GM19351 (cell line): ENCODE measurements at regions not wholly inside any gene's neighbourhood (a gene's known extent, or its start where the extent isn't known, plus 50 kb on each side); places are given as distances from the start of the nearest gene placed in this dataset.
"Not testable (repeated sequence)": the region's sequence is repeated elsewhere in the genome, so short reads cannot be mapped to it uniquely, and the experiment has no call there.

Experiments used
- ATAC-seq: cut with Tn5 transposase; IDR thresholded peaks from one replicate; pipeline ENCODE4 v1.9.1; 2021; ENCODE audit warnings: mild to moderate bottlenecking, moderate library complexity; ENCODE audit not compliant: unreplicated experiment

DNA sequence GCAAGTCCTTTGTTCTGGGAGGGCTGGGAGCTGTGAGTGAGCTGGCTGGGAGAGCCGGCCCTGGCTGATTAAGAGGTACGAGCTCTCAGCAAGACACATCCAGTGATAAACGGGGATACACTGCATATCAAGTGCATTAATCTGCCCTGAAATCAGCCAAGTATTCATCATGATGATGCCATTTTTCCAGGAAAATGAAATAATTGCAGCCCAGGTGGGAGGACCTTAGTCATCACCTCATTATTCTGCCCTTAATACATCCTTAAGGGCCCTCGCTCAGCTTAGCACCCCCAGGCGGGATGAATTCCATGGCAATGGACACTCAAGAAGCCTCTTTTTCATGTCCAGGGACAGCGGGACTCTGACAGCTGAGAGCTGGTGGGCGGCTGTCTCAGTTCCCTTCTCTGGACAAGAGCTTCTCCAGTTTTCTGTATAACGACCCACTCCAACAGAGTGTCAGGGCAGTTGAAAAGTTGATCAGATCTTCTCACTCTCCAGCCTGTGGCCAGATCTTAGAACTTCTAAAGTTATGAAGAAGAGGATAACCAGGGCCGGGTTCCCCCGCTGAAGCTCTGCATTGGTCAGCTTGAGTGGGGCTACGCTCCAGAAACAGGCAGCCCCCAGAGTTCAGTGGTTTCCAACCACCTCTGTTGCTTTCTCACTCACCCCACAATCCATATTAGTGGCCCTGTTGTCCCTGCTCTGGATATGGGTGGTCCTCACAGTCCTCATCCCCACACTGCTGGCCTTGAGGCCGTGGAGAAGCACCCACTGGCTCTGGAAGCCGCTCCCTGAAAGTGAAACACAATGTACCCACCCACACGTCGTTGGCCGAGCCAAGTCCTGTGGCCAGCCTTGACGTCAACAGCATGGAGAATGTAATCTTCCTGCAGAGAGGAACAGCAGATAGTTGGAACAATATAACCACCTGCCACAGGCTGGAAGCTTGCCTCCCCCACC is 306.2 kb upstream of the DIO3 start:
- no peak for ATAC-seq

DNA sequence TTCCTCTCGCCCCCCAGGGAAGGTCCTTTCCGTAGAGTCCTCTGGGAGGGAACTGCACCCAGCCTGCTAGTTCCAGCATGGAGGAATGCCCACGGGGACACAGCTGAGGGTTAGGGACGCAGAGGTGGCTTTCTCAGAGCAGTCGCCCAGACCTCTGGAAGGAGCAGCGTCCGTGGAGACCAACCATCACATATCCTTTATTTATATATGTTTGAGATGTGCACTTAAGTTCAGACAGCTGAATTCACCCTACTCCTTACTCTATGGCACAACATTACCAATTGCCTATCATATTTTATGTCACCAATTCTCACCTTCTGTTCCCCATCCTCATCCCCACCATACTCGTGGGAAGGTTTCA is 305.6 kb upstream of the DIO3 start:
- no peak for ATAC-seq

DNA sequence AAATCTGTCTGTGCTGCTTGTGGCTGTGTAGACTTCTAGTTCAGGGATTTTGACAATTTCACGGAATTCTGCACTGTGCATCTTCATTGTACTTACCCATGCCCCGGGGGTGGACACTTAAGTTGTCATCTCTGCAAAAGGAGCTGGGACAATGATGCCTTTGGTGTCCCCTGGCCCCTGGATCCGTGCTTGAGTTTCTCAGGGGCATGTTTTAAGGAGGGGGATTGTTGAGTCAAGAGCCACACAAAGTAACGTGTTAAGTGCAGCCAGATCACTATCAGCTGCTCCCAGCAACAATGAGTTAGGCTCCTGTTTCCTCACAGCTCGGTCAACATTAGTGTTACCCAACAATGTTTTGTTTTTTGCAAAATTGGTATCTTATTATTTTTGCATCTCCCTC is 305.0 kb upstream of the DIO3 start:
- no peak for ATAC-seq

DNA sequence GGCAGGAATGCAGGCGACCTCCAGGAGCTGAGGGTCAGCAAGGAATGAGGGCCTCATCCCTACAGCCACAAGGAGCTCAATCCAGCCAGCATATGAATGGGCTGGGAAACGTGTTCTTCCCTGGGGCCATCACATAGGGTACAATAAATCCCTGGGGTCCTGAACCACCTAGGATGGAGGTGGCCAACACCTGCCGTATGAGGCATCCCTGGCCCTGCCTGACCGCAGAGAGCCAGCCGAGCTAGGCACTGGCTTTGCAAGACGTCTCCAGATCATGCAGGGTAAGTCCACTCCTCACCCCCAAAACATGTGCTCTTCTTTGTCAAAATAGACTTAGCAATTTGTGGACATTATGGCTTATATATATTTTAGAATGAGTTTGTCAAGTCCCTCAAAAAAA is 303.7 kb upstream of the DIO3 start:
- no peak for ATAC-seq

DNA sequence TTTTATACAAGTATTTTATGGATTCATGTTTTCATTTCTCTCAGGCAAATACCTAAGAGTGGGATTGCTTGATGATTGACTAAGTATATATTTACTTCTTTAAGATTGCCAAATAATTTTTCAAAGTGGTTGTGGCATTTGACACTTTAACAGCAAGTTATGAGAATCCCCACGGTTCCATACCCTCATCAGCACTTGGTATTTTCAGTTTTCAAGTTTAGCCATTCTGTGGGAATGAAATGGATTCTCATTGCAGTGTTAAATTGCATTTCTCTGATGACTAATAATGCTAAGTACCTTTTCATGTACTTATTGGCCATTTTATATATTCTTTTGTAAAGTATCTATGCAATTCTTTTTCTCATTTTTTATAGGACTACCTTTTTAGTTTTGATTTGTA is 301.5 kb upstream of the DIO3 start:
- ATAC-seq = no peak

DNA sequence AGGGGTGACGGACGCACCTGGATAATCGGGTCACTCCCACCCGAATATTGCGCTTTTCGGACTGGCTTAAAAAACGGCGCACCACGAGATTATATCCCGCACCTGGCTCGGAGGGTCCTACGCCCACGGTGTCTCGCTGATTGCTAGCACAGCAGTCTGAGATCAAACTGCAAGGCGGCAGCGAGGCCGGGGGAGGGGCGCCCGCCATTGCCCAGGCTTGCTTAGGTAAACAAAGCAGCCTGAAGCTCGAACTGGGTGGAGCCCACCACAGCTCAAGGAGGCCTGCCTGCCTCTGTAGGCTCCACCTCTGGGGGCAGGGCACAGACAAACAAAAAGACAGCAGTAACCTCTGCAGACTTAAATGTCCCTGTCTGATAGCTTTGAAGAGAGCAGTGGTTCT is 294.9 kb upstream of the DIO3 start:
- ATAC-seq = not testable (repeated sequence)

DNA sequence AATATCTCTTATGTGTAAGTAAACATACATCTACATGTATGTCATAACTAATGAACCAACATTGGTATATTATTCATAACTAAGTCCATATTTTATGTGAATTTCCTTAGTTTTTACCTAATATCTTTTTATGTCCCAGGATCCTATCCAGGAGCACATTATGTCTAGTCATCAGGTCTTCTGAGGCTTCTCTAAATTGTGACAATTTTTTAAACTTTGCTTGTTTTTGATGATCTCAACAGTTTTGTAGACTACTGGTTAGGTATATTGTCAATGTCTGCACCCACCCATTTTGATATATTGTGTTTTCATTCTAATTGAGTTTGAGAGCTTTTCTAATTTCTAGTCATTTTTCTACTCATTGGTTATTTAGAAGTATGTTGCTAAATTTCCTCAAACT is 288.2 kb upstream of the DIO3 start:
- no peak for ATAC-seq

DNA sequence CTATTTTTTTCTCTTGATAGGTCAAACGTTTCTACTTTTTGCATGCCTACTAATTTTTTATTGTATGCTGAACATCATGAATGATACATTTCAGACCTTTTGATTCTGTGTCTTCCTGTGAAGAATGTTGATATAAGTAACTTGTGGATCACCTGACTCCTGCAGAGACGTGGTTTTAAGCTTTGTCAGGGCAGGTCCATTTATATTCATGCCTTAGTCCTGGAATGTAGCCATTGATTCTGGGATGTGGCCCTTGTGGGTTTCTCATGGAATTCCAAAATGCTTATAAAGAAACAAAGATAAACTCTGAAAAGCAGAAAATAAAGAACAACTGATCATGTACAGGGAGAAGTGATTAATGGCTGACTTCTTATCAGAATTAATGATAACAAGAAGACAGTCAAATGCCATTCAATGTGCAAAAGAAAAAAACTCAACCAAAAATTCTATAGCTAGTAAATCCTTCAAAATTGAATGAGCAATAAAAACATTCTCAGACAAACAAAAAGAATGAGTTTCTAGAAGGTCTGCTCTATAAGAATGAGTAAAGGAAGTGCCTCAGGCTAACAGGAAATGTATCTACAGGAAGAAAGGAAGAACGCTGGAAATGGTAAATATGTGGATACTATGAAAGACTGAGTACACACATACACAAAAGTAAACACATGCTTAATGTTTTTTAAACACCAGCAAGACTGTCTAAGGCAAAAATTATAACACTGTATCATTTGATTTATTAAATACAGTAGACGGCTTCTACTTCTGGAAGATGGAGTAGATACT is 284.8 kb upstream of the DIO3 start:
- no peak for ATAC-seq

DNA sequence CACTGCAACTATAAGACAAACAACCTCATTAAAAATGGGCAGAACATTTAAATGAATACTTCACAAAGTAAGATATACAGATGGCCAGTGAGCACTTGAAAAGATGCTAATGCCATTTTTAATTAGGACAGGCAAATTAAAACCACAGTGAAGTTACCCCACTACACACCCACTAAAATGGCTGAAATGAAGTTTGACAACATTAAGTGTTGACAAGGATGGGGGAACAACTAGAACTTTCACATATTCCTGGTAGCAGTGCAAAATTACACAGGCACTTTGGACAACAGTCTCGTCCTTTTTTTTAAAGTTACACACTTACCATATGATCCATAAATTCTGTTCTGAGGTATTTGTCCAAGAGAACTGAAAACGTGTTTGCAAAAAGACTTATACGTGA is 278.9 kb upstream of the DIO3 start:
- no peak for ATAC-seq

DNA sequence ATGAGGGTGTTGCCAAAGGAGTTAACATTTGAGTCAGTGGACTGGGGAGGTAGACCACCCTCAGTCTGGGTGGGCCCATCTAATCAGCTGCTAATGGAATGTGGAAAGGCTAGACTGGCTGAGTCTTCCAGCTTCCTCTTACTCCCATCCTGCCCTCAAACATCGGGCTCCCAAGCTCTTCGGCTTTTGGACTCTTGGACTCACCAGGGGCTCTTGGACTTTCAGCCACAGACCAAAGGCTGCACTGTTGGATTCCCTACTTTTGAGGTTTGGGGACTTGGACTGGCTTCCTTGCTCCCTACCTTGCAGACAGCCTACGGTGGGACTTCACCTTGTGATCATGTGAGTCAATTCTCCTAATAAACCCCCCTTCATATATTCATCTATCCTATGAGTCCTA is 276.6 kb upstream of the DIO3 start:
- ATAC-seq = no peak

DNA sequence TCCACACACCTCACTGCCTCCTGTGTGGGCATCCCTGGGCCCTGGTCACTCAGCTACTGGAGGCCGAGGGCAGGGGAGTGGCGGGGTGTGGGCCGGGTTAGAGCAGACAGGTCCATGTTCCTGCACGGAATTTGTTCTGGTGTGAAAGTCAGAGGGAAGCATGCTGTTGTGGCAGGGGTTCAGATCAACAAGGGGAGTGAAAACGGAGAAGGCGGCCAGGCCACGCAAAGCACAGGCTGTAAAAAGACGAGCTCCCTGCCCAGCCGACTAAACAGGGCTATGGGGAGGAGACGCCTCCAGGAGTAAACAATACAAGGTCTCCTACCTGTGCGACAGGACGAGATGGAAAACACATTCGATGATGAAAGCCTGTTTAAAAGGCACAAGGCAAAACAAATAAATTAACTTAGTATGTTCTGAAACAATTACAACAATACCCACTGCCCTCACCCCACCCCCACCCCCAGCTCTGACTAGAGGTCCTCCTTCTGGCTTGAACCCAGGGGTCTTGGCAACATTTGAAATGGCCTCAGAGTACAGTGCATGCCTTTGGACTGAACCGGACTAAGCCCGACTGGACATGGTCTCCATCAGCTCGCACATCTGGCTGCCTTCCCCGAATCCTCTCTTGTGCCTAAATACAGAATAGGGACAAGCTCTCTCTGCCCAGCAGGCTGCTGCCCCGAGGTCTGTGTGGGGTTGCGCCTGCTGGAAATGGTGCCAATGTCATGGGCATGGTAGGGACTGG is 274.9 kb upstream of the DIO3 start:
- no peak for ATAC-seq

DNA sequence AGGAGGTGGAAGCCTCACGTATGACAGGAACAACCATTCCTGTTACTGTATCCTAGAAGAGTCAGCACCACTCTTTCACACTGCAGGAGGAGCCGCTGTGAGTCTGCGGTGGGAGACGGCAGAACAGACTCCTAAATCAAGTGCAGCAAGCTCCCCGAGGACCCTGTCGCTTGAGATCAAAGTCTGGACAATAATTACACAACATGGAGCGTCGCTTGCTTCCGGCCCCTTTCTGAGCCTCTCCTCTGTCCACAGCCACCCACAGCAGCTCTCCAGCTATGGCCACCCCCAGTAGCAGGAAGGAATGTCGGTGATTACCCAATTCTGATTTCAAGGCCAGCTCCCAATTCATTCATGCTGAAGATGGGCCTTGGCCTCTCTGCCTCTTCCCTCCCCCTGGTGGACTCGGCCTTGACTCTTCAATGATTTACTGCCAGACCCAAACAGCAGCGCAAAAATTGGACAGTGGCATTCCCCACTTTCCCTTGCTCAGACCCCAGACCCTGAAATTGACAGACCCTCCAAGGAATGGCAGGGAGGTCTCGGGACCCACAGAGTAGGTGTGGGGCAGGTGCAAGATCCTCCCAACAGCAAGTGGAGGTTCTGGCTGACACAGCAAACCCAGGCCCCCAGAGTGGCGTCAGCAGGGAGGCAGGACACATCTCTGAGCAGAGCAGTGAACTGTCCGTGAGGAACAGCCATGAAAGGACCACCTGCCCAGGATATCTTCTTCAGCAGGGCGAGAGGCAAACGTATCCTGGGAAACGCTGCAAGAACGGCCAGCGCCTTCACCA is 272.7 kb upstream of the DIO3 start:
- ATAC-seq = no peak

DNA sequence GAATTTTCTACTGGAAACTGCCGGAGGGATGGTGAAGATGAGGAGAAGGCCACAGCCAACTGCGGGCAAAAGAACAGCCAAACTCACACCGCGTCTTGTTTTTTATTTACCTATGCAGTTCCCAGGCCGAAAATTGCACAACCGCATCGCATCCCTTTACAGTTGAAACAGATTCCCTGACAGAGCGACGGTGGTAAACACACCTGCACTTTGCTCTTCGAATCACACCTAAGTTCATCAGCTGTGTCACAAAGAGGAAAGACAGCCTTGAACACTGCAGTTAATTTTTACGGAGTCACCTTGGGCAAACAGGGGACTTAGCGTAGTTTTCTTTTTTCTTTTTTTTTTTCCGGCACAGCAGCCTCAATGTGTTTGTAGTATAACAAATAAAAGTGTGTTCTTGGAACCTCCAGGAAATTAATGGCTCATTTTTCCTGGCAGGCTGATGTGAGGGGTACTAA is 272.0 kb upstream of the DIO3 start:
- ATAC-seq = no peak

DNA sequence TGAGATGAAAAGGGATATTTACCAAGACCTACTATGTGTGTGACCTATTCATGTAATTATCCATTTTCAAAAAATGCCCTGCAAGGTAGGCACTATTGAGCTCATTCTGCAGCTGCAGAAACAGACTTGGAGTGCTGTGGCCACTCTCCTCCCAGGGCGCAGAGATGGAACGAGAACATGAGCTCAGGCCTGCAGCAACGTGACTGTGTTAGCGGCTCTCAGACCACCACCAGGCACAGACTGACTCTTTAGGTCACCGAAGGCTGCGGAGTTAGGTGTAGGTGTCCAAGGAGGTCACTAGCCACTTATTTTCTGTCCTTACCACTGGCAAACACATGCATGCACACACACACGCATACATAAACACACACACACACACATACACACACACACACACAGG is 271.4 kb upstream of the DIO3 start:
- no peak for ATAC-seq

DNA sequence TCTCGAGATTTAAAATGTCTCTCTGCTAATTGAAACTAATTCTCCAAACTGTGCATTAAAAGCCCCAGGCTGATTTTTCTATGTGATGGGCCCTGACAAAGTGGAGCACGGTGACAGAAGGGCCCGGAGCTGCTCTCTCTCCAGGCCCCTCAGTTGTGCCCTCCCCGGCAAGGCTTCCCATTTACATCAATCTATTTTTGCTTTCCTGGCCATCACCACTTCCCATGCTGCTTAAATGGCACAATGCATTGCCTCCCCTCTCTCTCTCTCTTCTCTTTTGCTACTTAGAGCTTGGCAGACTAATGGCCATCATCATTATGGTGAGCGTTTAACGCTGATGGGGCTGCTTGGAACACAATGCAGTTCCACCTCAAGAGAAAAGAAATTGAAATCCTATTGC is 270.7 kb upstream of the DIO3 start:
- no peak for ATAC-seq

DNA sequence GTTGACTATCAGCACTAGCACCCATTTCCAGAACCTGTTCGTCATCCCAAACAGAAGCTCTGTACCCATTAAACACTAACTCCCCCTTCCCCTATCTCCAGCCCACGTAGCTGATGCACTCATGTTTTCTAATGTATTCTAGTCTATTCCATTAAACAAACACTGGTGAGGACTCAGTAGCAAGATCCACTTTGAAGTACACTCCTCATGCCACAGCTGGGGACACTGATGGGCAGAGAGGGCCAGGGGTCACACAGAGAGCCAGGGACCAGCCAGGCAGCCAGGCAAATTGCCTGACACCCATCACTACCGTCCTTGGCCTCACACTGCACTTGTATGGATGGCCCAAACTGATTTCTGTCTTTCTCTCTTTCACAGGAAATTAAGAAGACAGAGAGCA is 269.9 kb upstream of the DIO3 start:
- no peak for ATAC-seq

DNA sequence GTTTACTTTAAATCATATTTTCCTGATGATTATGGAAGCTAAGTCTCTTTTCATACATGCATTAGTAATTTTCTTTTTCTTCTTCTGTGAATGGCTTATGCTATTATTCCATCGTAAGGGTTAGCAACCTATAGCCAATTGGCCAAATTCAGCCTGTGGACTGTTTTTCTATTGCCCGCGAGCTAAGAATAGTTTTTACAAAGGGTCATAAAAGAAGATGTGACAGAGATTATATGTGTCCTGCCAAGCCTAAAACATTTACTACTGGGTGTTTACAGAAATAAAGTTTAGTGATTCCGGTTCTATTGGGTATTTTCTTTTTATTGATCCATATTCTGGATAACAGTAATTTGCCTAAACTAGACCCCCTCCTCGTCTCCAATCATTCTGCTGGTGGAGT is 268.8 kb upstream of the DIO3 start:
- ATAC-seq = no peak

DNA sequence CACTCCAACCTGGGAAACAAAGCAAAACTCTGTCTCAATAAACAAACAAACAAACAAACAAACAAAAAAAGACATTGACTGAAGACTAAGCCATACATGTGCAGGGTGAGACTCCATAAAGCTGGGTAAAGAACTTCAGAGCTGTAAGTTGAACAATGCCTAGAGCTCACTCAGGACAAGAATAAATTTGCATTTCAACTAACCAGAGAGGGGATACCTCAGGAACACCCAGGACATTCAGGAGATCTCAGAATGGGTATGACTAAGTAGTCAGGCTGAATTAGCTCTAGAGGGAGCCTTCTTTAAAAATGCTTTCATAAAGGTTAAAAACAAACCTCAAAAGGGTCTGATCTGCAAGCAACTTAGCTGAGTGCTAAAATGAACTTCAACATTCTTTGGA is 267.7 kb upstream of the DIO3 start:
- no peak for ATAC-seq

DNA sequence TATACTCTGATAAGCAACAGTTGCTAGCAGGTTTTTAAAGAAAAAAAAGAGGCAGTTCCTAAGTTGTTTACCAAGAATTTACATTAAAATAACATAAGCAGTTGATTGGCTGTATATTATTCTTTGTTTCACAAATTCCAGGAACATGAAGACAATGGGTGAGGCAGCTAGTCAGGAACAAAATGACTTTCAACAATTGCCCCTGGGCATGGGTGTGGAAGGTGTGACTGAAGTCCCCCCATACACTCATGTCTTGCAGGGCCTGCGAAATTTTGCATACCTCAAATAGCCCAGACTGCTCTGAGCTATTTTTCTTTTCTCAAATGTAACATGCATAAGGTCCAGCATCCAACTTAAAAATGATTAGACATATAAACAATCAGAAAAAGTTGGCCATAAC is 267.2 kb upstream of the DIO3 start:
- no peak for ATAC-seq

DNA sequence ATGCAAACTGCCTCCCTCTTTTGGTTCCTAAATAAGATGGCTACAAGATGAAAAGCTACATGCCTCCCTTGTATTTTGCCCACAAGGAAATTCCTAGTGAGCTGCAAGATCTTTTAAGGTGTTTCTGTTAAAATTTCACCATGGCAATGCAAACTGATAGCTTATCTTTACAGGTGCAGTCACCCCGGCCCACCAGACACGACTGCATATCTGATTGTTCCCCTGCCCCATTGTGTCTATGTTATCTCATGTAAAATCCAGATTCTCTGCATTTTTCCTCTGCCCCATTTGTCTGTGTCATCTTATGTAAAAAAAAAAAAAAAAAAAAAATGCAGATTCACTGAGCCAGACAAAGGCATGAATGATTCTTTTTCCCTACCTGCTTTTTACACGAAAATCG is 261.5 kb upstream of the DIO3 start:
- not testable (repeated sequence) for ATAC-seq

DNA sequence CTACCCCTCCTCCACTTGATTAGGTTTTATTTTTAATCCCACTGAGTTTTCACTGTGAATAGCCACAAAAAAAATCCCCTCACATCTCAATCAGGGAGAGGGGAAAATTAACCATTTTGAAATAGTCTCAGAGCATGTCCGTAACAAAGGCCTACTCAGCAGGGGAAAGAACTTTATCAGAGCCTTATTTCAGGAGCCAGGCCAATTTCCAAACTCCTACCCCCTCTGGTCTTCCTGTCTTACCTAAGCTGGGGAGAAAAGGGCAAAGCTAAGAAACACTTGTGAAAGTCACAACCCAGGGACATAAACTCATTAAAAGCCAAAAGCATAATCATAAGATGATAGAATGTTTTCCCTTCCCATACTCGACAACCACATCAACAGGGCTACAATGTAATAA is 260.3 kb upstream of the DIO3 start:
- no peak for ATAC-seq
